Stomach (tissue), 4 donors: ENCODE measurements at regions not wholly inside any gene's neighbourhood (a gene's known extent, or its start where the extent isn't known, plus 50 kb on each side); places are given as distances from the start of the nearest gene placed in this dataset.

Experiments used
- EP300 ChIP-seq: sonication (generic); formaldehyde crosslinking; IDR thresholded peaks from one replicate; pipeline ENCODE4 v1.6.1; 2017; ENCODE audit warnings: antibody characterized with exemption
- POLR2A ChIP-seq, 4 donors: fragments of 450-650 bp; IDR thresholded peaks; one replicate each; pipeline ENCODE4 v1.6.1; 2016; ENCODE audit warnings: antibody characterized with exemption in 4 of 4, control low read depth in 2 of 4, mild to moderate bottlenecking in 1 of 4, moderate library complexity in 1 of 4
- POLR2AphosphoS5 ChIP-seq, 3 donors: sonication (generic); formaldehyde crosslinking; IDR thresholded peaks; one replicate each; pipeline ENCODE4 v1.6.1; 2016; ENCODE audit warnings: antibody characterized with exemption in 3 of 3
- TF ChIP-seq, protein P1 (sequence below), 7 experiments: fragments of 450-650 bp in 4 of 7; fragments of 200-600 bp in 3 of 7; sonication (generic) in 3 of 7; IDR thresholded peaks; one replicate each; pipeline ENCODE4 v1.5.1; 2016 to 2019; ENCODE audit warnings: antibody characterized with exemption in 7 of 7, control low read depth in 2 of 7, mild to moderate bottlenecking in 1 of 7

GRCh38 chr7:55723621-55723941 is 139.0 kb downstream of the SEPTIN14 start:
- TF ChIP-seq, protein P1, sequence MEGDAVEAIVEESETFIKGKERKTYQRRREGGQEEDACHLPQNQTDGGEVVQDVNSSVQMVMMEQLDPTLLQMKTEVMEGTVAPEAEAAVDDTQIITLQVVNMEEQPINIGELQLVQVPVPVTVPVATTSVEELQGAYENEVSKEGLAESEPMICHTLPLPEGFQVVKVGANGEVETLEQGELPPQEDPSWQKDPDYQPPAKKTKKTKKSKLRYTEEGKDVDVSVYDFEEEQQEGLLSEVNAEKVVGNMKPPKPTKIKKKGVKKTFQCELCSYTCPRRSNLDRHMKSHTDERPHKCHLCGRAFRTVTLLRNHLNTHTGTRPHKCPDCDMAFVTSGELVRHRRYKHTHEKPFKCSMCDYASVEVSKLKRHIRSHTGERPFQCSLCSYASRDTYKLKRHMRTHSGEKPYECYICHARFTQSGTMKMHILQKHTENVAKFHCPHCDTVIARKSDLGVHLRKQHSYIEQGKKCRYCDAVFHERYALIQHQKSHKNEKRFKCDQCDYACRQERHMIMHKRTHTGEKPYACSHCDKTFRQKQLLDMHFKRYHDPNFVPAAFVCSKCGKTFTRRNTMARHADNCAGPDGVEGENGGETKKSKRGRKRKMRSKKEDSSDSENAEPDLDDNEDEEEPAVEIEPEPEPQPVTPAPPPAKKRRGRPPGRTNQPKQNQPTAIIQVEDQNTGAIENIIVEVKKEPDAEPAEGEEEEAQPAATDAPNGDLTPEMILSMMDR (IDR thresholded peaks at IDR 0.05): no peak
- TF ChIP-seq POLR2A (IDR thresholded peaks at IDR 0.05) (no peak), EP300 (no peak), POLR2AphosphoS5 (IDR thresholded peaks at IDR 0.05) (no peak)
